ENCODE measurements at regions not wholly inside any gene's neighbourhood (a gene's known extent, or its start where the extent isn't known, plus 50 kb on each side); places are given as distances from the start of the nearest gene placed in this dataset.

DNA sequence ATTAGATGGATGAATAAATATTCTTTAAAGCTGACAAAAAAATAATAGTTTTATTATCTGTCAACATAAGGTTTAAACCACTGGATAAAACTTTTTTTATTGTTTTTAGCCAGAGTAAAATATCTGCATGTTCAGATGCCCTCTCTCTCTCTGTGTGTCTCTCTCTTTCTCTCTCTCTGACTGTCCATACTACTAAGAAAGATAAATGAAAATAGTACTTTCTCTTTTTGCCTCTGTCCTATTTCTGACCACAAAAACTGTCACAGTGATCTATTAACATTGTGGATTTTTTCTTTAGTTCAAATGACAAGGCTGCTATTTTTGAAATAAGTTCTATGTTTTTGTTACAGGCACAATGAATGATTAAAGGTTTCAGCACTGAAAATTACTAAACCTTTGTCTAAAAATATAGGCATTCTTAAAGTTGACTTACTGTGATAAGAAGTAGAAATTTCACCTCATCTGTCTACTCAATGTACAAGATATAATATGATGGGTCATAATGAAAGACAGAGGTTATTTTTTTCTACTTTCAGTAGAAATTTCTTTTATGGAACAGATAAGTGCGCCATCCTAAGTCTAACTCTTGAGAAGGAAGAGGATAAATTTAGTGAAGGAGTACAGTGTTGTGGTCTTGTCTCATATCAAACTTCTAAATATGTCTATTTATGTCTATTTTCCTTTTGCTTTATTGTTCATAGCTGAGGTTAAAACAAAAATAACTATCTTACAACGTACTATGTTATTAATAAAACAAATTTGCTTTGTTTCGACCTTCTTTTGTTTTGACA is 341.9 kb upstream of the EYS start:
- DNase-seq (ENCODE audit: low spot score), result no peak
- TF ChIP-seq CTCF (IDR thresholded peaks at IDR 0.05; ENCODE audit: extremely low read depth, missing control alignments), result no peak

- TF ChIP-seq CTCF (IDR thresholded peaks at IDR 0.05; ENCODE audit: extremely low read depth, missing control alignments), result no peak
Observed at GRCh38 chr6:66032626-66033025, 325.6 kb upstream of the EYS start.

DNA sequence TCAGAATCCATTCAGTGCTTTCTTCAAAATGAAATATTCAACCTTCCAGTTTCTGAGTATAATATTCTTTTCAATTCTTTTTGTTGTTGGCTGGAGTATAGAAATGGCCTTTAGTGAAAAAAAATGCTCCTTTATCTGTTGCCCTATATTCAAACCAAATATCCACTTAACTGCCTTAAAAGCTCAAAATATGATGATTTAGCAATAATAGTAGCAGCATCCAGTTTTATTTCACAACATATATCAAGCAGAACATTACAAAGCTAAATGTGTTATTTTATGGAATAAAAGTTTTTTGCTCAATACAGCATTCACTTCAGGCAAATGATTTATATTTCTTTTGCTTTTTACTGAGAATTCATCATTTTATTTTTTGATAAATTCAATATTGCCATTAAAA is 322.4 kb upstream of the EYS start:
- DNase-seq (ENCODE audit: low spot score), result no peak
- no peak for TF ChIP-seq CTCF (IDR thresholded peaks at IDR 0.05; ENCODE audit: extremely low read depth, missing control alignments)

More at GRCh38 chr6:66032626-66033025, 325.6 kb upstream of the EYS start:
- DNase-seq (ENCODE audit: low spot score), result no peak

- TF ChIP-seq CTCF (IDR thresholded peaks at IDR 0.05; ENCODE audit: extremely low read depth, missing control alignments), result no peak
- DNase-seq (ENCODE audit: low spot score), result no peak
Observed at GRCh38 chr6:65999288-65999791, 292.3 kb upstream of the EYS start.

DNA sequence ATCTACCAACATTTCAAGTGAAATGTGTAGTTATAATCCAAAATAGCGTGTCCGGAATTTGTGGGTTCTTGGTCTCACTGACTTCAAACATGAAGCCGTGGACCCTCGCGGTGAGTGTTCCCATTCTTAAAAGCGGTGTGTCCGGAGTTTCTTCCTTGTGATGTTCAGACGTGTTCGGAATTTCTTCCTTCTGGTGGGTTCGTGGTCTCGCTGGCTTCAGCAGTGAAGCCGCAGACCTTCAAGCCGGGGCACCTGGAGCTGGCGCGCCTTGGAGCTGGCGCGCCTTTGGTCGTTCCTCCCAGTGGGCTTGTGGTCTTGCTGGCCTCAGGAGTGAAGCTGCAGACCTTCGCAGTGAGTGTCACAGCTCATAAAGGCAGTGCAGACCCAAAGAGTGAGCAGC is 291.5 kb upstream of the EYS start:
- no peak for TF ChIP-seq CTCF (IDR thresholded peaks at IDR 0.05; ENCODE audit: extremely low read depth, missing control alignments)

GRCh38 chr6:65997539-65997938 is 290.5 kb upstream of the EYS start:
- no peak for DNase-seq (ENCODE audit: low spot score)

More for the DNA sequence above, 291.5 kb upstream of the EYS start:
- DNase-seq (ENCODE audit: low spot score), result no peak

More at GRCh38 chr6:65997539-65997938, 290.5 kb upstream of the EYS start:
- TF ChIP-seq CTCF (IDR thresholded peaks at IDR 0.05; ENCODE audit: extremely low read depth, missing control alignments), result no peak

All from GM20000 (cell line).